ENCODE measurements at regions not wholly inside any gene's neighbourhood (a gene's known extent, or its start where the extent isn't known, plus 50 kb on each side); places are given as distances from the start of the nearest gene placed in this dataset.
"Not testable (repeated sequence)": the region's sequence is repeated elsewhere in the genome, so short reads cannot be mapped to it uniquely, and the experiment has no call there.

DNA sequence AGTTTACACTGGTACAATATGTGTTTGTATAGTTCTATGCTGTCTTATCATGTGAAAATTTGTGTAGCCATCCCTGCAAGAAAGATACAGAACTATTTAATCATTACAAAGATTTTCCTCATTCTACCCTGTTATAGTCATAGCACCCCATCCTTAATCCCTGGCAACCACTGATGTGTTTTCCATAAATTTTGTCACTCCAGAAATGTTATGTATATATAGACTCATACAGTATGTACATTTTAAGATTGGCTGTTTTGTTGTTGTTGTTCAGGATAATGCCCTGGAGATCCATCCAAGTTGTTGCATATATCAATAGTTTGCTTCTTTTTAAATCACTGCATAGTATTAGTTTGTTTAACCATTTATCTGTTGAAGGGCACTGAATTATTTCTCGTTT, 1911.9 kb downstream of the KHDRBS2 start:
- CTCF ChIA-PET (ENCODE audit: low intra/inter-chr PET ratio, low total read pairs); BruUV-seq (replicated peaks); ATAC-seq; H3K4me3 ChIP-seq (replicated peaks in 1 of 3; ENCODE audit: insufficient read depth in 1 of 3, low read depth in 2 of 3, low read length in 3 of 3); H3K4me2 ChIP-seq (ENCODE audit: low read depth, low read length); H2AFZ ChIP-seq (ENCODE audit: low read length); FAIRE-seq; intact Hi-C loops (cut with micrococcal nuclease; ENCODE audit: unreplicated experiment); H3K36me3 ChIP-seq (replicated peaks in 1 of 2; ENCODE audit: control insufficient read depth in 1 of 2, insufficient read depth in 2 of 2, low read length in 2 of 2); POLR2A ChIA-PET; DNase-seq (ENCODE audit: low spot score); H3K27me3 ChIP-seq (ENCODE audit: control insufficient read depth in 1 of 2, insufficient read depth in 2 of 2, low read length in 2 of 2); in situ Hi-C loops (cut with HindIII; ENCODE audit: extremely low pct_ligation_motif_present, low pct_unique_long_range_greater_than_20kb); H4K20me1 ChIP-seq (ENCODE audit: insufficient read depth, low read length); H3K79me2 ChIP-seq (ENCODE audit: insufficient read depth, low read length); H3K27ac ChIP-seq (ENCODE audit: extremely low read length, insufficient read depth, low read length); H3K4me1 ChIP-seq (ENCODE audit: insufficient read depth, low read length); H3K9ac ChIP-seq (ENCODE audit: insufficient read depth, low read depth, low read length): not testable (repeated sequence)
- WGBS (ENCODE audit: low lambda C conversion rate), result 0% methylated on average over 1 of the region's 1 CpG
- H3K9me3 ChIP-seq (ENCODE audit: low read length), result peaks cover 68% of the 10 kb centered on the region

DNA sequence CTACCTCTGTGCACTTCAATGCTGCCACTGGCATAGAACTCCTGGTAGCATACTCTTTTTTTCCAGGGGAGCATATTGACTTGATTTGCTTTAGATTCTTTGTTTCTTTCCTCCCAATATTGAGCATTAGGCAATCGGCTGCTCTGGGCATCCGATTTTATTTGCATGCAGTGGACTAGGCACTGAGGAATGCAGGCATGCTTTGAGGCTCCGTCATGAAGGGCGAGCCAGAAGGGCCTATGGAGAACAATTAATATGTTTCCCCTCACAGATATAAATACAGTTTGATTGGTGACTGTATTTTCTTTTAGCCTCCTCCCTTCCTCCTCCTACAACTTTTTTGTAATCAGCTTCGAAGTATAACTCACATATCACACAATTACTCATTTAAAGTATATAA, 1918.2 kb downstream of the KHDRBS2 start:
- DNase-seq (ENCODE audit: low spot score); H3K79me2 ChIP-seq (ENCODE audit: insufficient read depth, low read length); CTCF ChIA-PET (ENCODE audit: low intra/inter-chr PET ratio, low total read pairs); H3K4me3 ChIP-seq (replicated peaks in 1 of 3; ENCODE audit: insufficient read depth in 1 of 3, low read depth in 2 of 3, low read length in 3 of 3); H3K36me3 ChIP-seq (replicated peaks in 1 of 2; ENCODE audit: control insufficient read depth in 1 of 2, insufficient read depth in 2 of 2, low read length in 2 of 2); H2AFZ ChIP-seq (ENCODE audit: low read length); BruUV-seq (replicated peaks); intact Hi-C loops (cut with micrococcal nuclease; ENCODE audit: unreplicated experiment); ATAC-seq; POLR2A ChIA-PET; H3K9ac ChIP-seq (ENCODE audit: insufficient read depth, low read depth, low read length); H3K27ac ChIP-seq (ENCODE audit: extremely low read length, insufficient read depth, low read length); H4K20me1 ChIP-seq (ENCODE audit: insufficient read depth, low read length); in situ Hi-C loops (cut with HindIII; ENCODE audit: extremely low pct_ligation_motif_present, low pct_unique_long_range_greater_than_20kb); FAIRE-seq; H3K4me2 ChIP-seq (ENCODE audit: low read depth, low read length); H3K4me1 ChIP-seq (ENCODE audit: insufficient read depth, low read length); H3K27me3 ChIP-seq (ENCODE audit: control insufficient read depth in 1 of 2, insufficient read depth in 2 of 2, low read length in 2 of 2): not testable (repeated sequence)
- WGBS (ENCODE audit: low lambda C conversion rate), result 3% methylated on average over 5 of the region's 5 CpGs
- H3K9me3 ChIP-seq (ENCODE audit: low read length), result peaks cover 44% of the 10 kb centered on the region

DNA sequence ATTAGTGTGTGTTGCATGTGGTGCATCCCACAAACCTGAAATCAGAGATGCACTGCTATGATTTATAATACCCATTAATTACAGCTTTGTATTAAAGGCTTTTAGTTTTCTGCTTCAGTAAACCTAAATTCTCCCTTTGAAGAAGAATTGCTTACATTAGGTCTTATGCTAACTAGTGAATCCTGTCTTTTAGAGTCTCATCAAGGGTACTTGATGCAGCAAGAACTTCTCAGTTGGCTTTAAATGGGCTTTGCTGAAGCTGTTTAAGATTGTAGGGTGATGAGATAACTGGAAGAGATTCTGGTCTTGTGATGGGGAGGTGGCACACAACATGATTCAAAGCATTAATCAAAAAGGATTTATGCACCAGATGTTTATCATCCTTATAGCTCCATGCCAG, 1920.1 kb downstream of the KHDRBS2 start:
- intact Hi-C loops (cut with micrococcal nuclease; ENCODE audit: unreplicated experiment); BruUV-seq (replicated peaks); H3K4me1 ChIP-seq (ENCODE audit: insufficient read depth, low read length); in situ Hi-C loops (cut with HindIII; ENCODE audit: extremely low pct_ligation_motif_present, low pct_unique_long_range_greater_than_20kb); DNase-seq (ENCODE audit: low spot score); H3K79me2 ChIP-seq (ENCODE audit: insufficient read depth, low read length); FAIRE-seq; H3K4me3 ChIP-seq (replicated peaks in 1 of 3; ENCODE audit: insufficient read depth in 1 of 3, low read depth in 2 of 3, low read length in 3 of 3); H2AFZ ChIP-seq (ENCODE audit: low read length); H3K4me2 ChIP-seq (ENCODE audit: low read depth, low read length); H4K20me1 ChIP-seq (ENCODE audit: insufficient read depth, low read length); H3K27me3 ChIP-seq (ENCODE audit: control insufficient read depth in 1 of 2, insufficient read depth in 2 of 2, low read length in 2 of 2); H3K9ac ChIP-seq (ENCODE audit: insufficient read depth, low read depth, low read length); H3K27ac ChIP-seq (ENCODE audit: extremely low read length, insufficient read depth, low read length); POLR2A ChIA-PET; ATAC-seq; H3K36me3 ChIP-seq (replicated peaks in 1 of 2; ENCODE audit: control insufficient read depth in 1 of 2, insufficient read depth in 2 of 2, low read length in 2 of 2); CTCF ChIA-PET (ENCODE audit: low intra/inter-chr PET ratio, low total read pairs): not testable (repeated sequence)
- peaks cover 49% of the 10 kb centered on the region for H3K9me3 ChIP-seq (ENCODE audit: low read length)

DNA sequence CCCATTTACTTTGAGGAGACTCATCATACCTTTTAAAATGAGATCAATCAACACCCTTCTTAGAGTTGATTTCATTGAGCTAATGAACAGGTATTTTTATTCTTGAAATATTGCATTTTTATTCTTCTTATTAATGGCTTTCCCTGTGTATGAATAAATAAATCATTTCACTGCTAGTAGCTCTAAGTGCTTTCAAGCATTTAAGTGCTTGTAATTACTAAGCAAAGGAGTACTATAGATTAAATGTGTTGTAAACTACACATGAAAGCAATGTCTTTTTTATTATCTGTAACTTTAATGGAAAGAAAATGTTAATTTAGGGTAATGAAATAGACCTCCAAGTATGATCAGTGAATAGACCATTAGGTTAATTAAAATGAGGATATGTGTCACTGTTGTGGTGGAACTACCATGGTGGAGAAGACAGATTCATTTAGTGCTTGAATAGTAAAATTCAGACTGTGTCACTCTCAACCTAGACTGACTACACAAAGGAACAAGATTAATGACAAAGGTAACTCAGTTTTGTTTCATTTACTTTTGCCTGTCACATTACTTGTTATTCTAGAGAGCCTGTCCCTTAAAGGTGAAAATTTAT, 1943.5 kb downstream of the KHDRBS2 start:
- BruUV-seq (replicated peaks); ATAC-seq; FAIRE-seq; H3K27me3 ChIP-seq (ENCODE audit: control insufficient read depth in 1 of 2, insufficient read depth in 2 of 2, low read length in 2 of 2); CTCF ChIA-PET (ENCODE audit: low intra/inter-chr PET ratio, low total read pairs); H2AFZ ChIP-seq (ENCODE audit: low read length); H4K20me1 ChIP-seq (ENCODE audit: insufficient read depth, low read length); POLR2A ChIA-PET; in situ Hi-C loops (cut with HindIII; ENCODE audit: extremely low pct_ligation_motif_present, low pct_unique_long_range_greater_than_20kb); H3K9ac ChIP-seq (ENCODE audit: insufficient read depth, low read depth, low read length); intact Hi-C loops (cut with micrococcal nuclease; ENCODE audit: unreplicated experiment); H3K27ac ChIP-seq (ENCODE audit: extremely low read length, insufficient read depth, low read length); H3K4me1 ChIP-seq (ENCODE audit: insufficient read depth, low read length); H3K36me3 ChIP-seq (replicated peaks in 1 of 2; ENCODE audit: control insufficient read depth in 1 of 2, insufficient read depth in 2 of 2, low read length in 2 of 2); H3K4me2 ChIP-seq (ENCODE audit: low read depth, low read length); H3K79me2 ChIP-seq (ENCODE audit: insufficient read depth, low read length); H3K4me3 ChIP-seq (replicated peaks in 1 of 3; ENCODE audit: insufficient read depth in 1 of 3, low read depth in 2 of 3, low read length in 3 of 3); DNase-seq (ENCODE audit: low spot score): not testable (repeated sequence)
- H3K9me3 ChIP-seq (ENCODE audit: low read length), result peaks cover 55% of the 10 kb centered on the region
